ENCODE measurements at regions not wholly inside any gene's neighbourhood (a gene's known extent, or its start where the extent isn't known, plus 50 kb on each side); places are given as distances from the start of the nearest gene placed in this dataset.

- TF ChIP-seq ESRRA (CRISPR knock-in tag; IDR thresholded peaks at IDR 0.05; ENCODE audit: borderline replicate concordance) (no peak), ZNF263 (CRISPR knock-in tag; IDR thresholded peaks at IDR 0.05; ENCODE audit: low read depth) (no peak), CTCF (IDR thresholded peaks at IDR 0.05) (no peak), CREB1 (CRISPR knock-in tag; IDR thresholded peaks at IDR 0.05) (no peak), TP53 (CRISPR knock-in tag; IDR thresholded peaks at IDR 0.05) (no peak), JAZF1 (CRISPR knock-in tag; IDR thresholded peaks at IDR 0.05) (no peak), JUN (CRISPR knock-in tag; IDR thresholded peaks at IDR 0.05) (no peak)
These were observed 191.1 kb upstream of the CCN2 start for GRCh38 chr6:132142308-132142707.
